Lower lobe of right lung (tissue), 2 donors: ENCODE measurements at regions not wholly inside any gene's neighbourhood (a gene's known extent, or its start where the extent isn't known, plus 50 kb on each side); places are given as distances from the start of the nearest gene placed in this dataset.

Experiments used
- ATAC-seq, 2 donors: fragments of 200-7000 bp; cut with Tn5 transposase; one replicate each; pipeline ENCODE4 v1.9.1; 2020 to 2022; ENCODE audit warnings: mild to moderate bottlenecking in 2 of 2, moderate library complexity in 2 of 2
- DNase-seq: peaks from one replicate; pipeline ENCODE4 v3.0.0-alpha.2; 2020
- H3K27ac ChIP-seq: fragments of 200-600 bp; one replicate; pipeline ENCODE4 v1.8.0; 2022
- H3K27me3 ChIP-seq: fragments of 200-600 bp; one replicate; pipeline ENCODE4 v1.8.0; 2022; ENCODE audit warnings: low read depth
- H3K36me3 ChIP-seq: fragments of 200-600 bp; one replicate; pipeline ENCODE4 v1.8.0; 2022; ENCODE audit warnings: mild to moderate bottlenecking
- H3K4me1 ChIP-seq: fragments of 200-600 bp; one replicate; pipeline ENCODE4 v1.8.0; 2022
- H3K4me3 ChIP-seq: fragments of 200-600 bp; one replicate; pipeline ENCODE4 v1.8.0; 2022; ENCODE audit warnings: mild to moderate bottlenecking
- H3K9me3 ChIP-seq: fragments of 200-600 bp; one replicate; pipeline ENCODE4 v1.8.0; 2022
- CTCF ChIP-seq: fragments of 200-600 bp; IDR thresholded peaks from one replicate; pipeline ENCODE4 v1.8.0; 2022; ENCODE audit warnings: antibody characterized with exemption, mild to moderate bottlenecking
- intact Hi-C: fragments of 100-400 bp; cut with DNase I; formaldehyde crosslinking; loops from one replicate; pipeline ENCODE4 v1.11.0; 2022
- donor health status: DM: no; HTN: yes; CAD: no; lungs with severe emphysema.

GRCh38 chr6:81998432-81998831, 246.0 kb upstream of the TENT5A start:
- Histone ChIP-seq H3K27me3 (no peaks in the 10 kb centered on the region), H3K4me3 (no peak overlapping the region), H3K9me3 (no peaks in the 10 kb centered on the region), H3K27ac (no peak overlapping the region), H3K36me3 (no peaks in the 10 kb centered on the region), H3K4me1 (no peaks in the 10 kb centered on the region)
- intact Hi-C loops = no loop called here
- TF ChIP-seq CTCF = no peak
- DNase-seq (no peak), ATAC-seq (no peak)

GRCh38 chr6:81997090-81997926, 244.8 kb upstream of the TENT5A start:
- H3K27ac ChIP-seq = no peak overlapping the region
- intact Hi-C loops = no loop called here
- no peak for TF ChIP-seq CTCF
- peak in 1 of 2 donors; percentile 56 for ATAC-seq
- no peak overlapping the region for H3K4me3 ChIP-seq
- H3K4me1 ChIP-seq = no peaks in the 10 kb centered on the region
- H3K36me3 ChIP-seq = no peaks in the 10 kb centered on the region
- DNase-seq = no peak
- H3K9me3 ChIP-seq = no peaks in the 10 kb centered on the region
- H3K27me3 ChIP-seq = no peaks in the 10 kb centered on the region

GRCh38 chr6:81996414-81996813, 243.9 kb upstream of the TENT5A start:
- no peak for DNase-seq
- ATAC-seq = no peak
- intact Hi-C loops = no loop called here
- Histone ChIP-seq H3K4me3 (no peak overlapping the region), H3K4me1 (no peaks in the 10 kb centered on the region), H3K27me3 (no peaks in the 10 kb centered on the region), H3K36me3 (no peaks in the 10 kb centered on the region), H3K9me3 (no peaks in the 10 kb centered on the region), H3K27ac (no peak overlapping the region)
- TF ChIP-seq CTCF = no peak

GRCh38 chr6:81995548-81996289, 243.2 kb upstream of the TENT5A start:
- intact Hi-C loops = no loop called here
- Histone ChIP-seq H3K27ac (no peak overlapping the region), H3K4me3 (no peak overlapping the region), H3K9me3 (no peaks in the 10 kb centered on the region), H3K4me1 (no peaks in the 10 kb centered on the region), H3K36me3 (no peaks in the 10 kb centered on the region), H3K27me3 (no peaks in the 10 kb centered on the region)
- ATAC-seq (no peak), DNase-seq (no peak)
- no peak for TF ChIP-seq CTCF

- H3K9me3 ChIP-seq = no peaks in the 10 kb centered on the region
- ATAC-seq = no peak
- no peak for DNase-seq
- no peak overlapping the region for H3K4me3 ChIP-seq
- intact Hi-C loops = no loop called here
- H3K36me3 ChIP-seq = no peaks in the 10 kb centered on the region
- no peaks in the 10 kb centered on the region for H3K27me3 ChIP-seq
- TF ChIP-seq CTCF = no peak
- H3K27ac ChIP-seq = no peak overlapping the region
- no peaks in the 10 kb centered on the region for H3K4me1 ChIP-seq
Measured at GRCh38 chr6:81988871-81989270, 236.4 kb upstream of the TENT5A start.
